ENCODE measurements at regions not wholly inside any gene's neighbourhood (a gene's known extent, or its start where the extent isn't known, plus 50 kb on each side); places are given as distances from the start of the nearest gene placed in this dataset.

GRCh38 chr1:99591886-99592285 lies 54.0 kb upstream of the PALMD start:
- no peaks in the 10 kb centered on the region for H3K36me3 ChIP-seq
- H3K27me3 ChIP-seq: no peaks in the 10 kb centered on the region
- no peak overlapping the region for H3K27ac ChIP-seq
- ATAC-seq: no peak
- no peak for TF ChIP-seq POLR2AphosphoS5 (IDR thresholded peaks at IDR 0.05)
- TF ChIP-seq EP300 (IDR thresholded peaks at IDR 0.05): no peak
- TF ChIP-seq CTCF (IDR thresholded peaks at IDR 0.05): no peak
- no peak for TF ChIP-seq POLR2A (IDR thresholded peaks at IDR 0.05)
- peaks cover 0 to 11% (median 4%) of the 10 kb centered on the region in 3 donors for H3K4me1 ChIP-seq
- H3K9me3 ChIP-seq: no peaks in the 10 kb centered on the region
- WGBS, 2 donors (ENCODE audit: low coverage in 1 of 2): 67 to 73% methylated on average over 1 of the region's 1 CpG
- H3K4me3 ChIP-seq: no peak overlapping the region

- H3K4me1 ChIP-seq: peaks cover 0 to 11% (median 4%) of the 10 kb centered on the region in 3 donors
- H3K27me3 ChIP-seq: no peaks in the 10 kb centered on the region
- no peak for ATAC-seq
- no peaks in the 10 kb centered on the region for H3K36me3 ChIP-seq
- no peak overlapping the region for H3K27ac ChIP-seq
- TF ChIP-seq CTCF (IDR thresholded peaks at IDR 0.05) (no peak), POLR2AphosphoS5 (IDR thresholded peaks at IDR 0.05) (no peak), EP300 (IDR thresholded peaks at IDR 0.05) (no peak), POLR2A (IDR thresholded peaks at IDR 0.05) (no peak)
- 62 to 75% methylated on average over 2 of the region's 2 CpGs for WGBS, 2 donors (ENCODE audit: low coverage in 1 of 2)
- H3K9me3 ChIP-seq: no peaks in the 10 kb centered on the region
- H3K4me3 ChIP-seq: no peak overlapping the region
Observed at GRCh38 chr1:99594205-99594604, 51.7 kb upstream of the PALMD start.

- H3K9me3 ChIP-seq: no peaks in the 10 kb centered on the region
- TF ChIP-seq POLR2AphosphoS5 (IDR thresholded peaks at IDR 0.05) (no peak), POLR2A (IDR thresholded peaks at IDR 0.05) (no peak), EP300 (IDR thresholded peaks at IDR 0.05) (no peak), CTCF (IDR thresholded peaks at IDR 0.05) (no peak)
- no peak overlapping the region for H3K27ac ChIP-seq
- no peaks in the 10 kb centered on the region for H3K27me3 ChIP-seq
- no peak overlapping the region for H3K4me3 ChIP-seq
- ATAC-seq: no peak
- no peaks in the 10 kb centered on the region for H3K36me3 ChIP-seq
- H3K4me1 ChIP-seq: peaks cover 0 to 16% (median 7%) of the 10 kb centered on the region in 3 donors
Observed at GRCh38 chr1:99595041-99595440, 50.9 kb upstream of the PALMD start.

GRCh38 chr1:99595441-99595840 lies 50.5 kb upstream of the PALMD start:
- H3K4me3 ChIP-seq: no peak overlapping the region
- H3K4me1 ChIP-seq: peaks cover 0 to 16% (median 7%) of the 10 kb centered on the region in 3 donors
- H3K27me3 ChIP-seq: no peaks in the 10 kb centered on the region
- H3K27ac ChIP-seq: no peak overlapping the region
- H3K36me3 ChIP-seq: no peaks in the 10 kb centered on the region
- WGBS, 2 donors (ENCODE audit: low coverage in 1 of 2): 27 to 67% methylated on average over 2 of the region's 2 CpGs
- H3K9me3 ChIP-seq: no peaks in the 10 kb centered on the region
- TF ChIP-seq EP300 (IDR thresholded peaks at IDR 0.05) (no peak), POLR2AphosphoS5 (IDR thresholded peaks at IDR 0.05) (no peak), CTCF (IDR thresholded peaks at IDR 0.05) (no peak), POLR2A (IDR thresholded peaks at IDR 0.05) (no peak)
- no peak for ATAC-seq

Measured in gastroesophageal sphincter (tissue), 4 donors.